ENCODE measurements at regions not wholly inside any gene's neighbourhood (a gene's known extent, or its start where the extent isn't known, plus 50 kb on each side); places are given as distances from the start of the nearest gene placed in this dataset.

- Mint-ChIP-seq H3K27me3 (ENCODE audit: unreplicated experiment) (no peaks in the 10 kb centered on the region), H3K4me3 (ENCODE audit: low read depth, unreplicated experiment) (no peak overlapping the region), H3K36me3 (ENCODE audit: insufficient read depth, unreplicated experiment) (no peaks in the 10 kb centered on the region), H3K4me1 (ENCODE audit: low read depth, unreplicated experiment) (no peaks in the 10 kb centered on the region), H3K27ac (ENCODE audit: unreplicated experiment) (no peak overlapping the region), H3K9me3 (ENCODE audit: low read depth, unreplicated experiment) (peaks cover 4% of the 10 kb centered on the region)
- intact Hi-C loops (cut with micrococcal nuclease; ENCODE audit: unreplicated experiment) = no loop called here
- no peak for DNase-seq
- CTCF ChIA-PET = interaction anchor here (0.9 kb wide), 1 partner anchor 1829 kb away, joined by 3 read pairs; no protein-coding TSS in a partner anchor
- TF ChIP-seq CTCF (IDR thresholded peaks at IDR 0.05; ENCODE audit: unreplicated experiment) = no peak
- BruUV-seq (replicated peaks) = no TSS peak
Measured at GRCh38 chr15:98276018-98276417, 315.5 kb downstream of the ARRDC4 start.

- intact Hi-C loops (cut with micrococcal nuclease; ENCODE audit: unreplicated experiment) = no loop called here
Measured at GRCh38 chr15:98277602-98278001, 317.1 kb downstream of the ARRDC4 start.

GRCh38 chr15:98280284-98280975 is 319.9 kb downstream of the ARRDC4 start:
- H3K27ac Mint-ChIP-seq (ENCODE audit: unreplicated experiment) = no peak overlapping the region
- no TSS peak for BruUV-seq (replicated peaks)
- peaks cover 4% of the 10 kb centered on the region for H3K9me3 Mint-ChIP-seq (ENCODE audit: low read depth, unreplicated experiment)
- no peaks in the 10 kb centered on the region for H3K36me3 Mint-ChIP-seq (ENCODE audit: insufficient read depth, unreplicated experiment)
- no peak for TF ChIP-seq CTCF (IDR thresholded peaks at IDR 0.05; ENCODE audit: unreplicated experiment)
- no peak for DNase-seq
- intact Hi-C loops (cut with micrococcal nuclease; ENCODE audit: unreplicated experiment) = no loop called here
- H3K4me3 Mint-ChIP-seq (ENCODE audit: low read depth, unreplicated experiment) = no peak overlapping the region
- H3K4me1 Mint-ChIP-seq (ENCODE audit: low read depth, unreplicated experiment) = no peaks in the 10 kb centered on the region
- CTCF ChIA-PET = no interaction called here
- H3K27me3 Mint-ChIP-seq (ENCODE audit: unreplicated experiment) = no peaks in the 10 kb centered on the region

More at GRCh38 chr15:98277602-98278001, 317.1 kb downstream of the ARRDC4 start:
- no peak overlapping the region for H3K4me3 Mint-ChIP-seq (ENCODE audit: low read depth, unreplicated experiment)
- DNase-seq = no peak
- H3K27ac Mint-ChIP-seq (ENCODE audit: unreplicated experiment) = no peak overlapping the region
- peaks cover 4% of the 10 kb centered on the region for H3K9me3 Mint-ChIP-seq (ENCODE audit: low read depth, unreplicated experiment)
- CTCF ChIA-PET = no interaction called here
- no peaks in the 10 kb centered on the region for H3K27me3 Mint-ChIP-seq (ENCODE audit: unreplicated experiment)
- no peaks in the 10 kb centered on the region for H3K36me3 Mint-ChIP-seq (ENCODE audit: insufficient read depth, unreplicated experiment)
- no peak for TF ChIP-seq CTCF (IDR thresholded peaks at IDR 0.05; ENCODE audit: unreplicated experiment)
- no peaks in the 10 kb centered on the region for H3K4me1 Mint-ChIP-seq (ENCODE audit: low read depth, unreplicated experiment)
- no TSS peak for BruUV-seq (replicated peaks)

GRCh38 chr15:98281130-98281529 is 320.6 kb downstream of the ARRDC4 start:
- Mint-ChIP-seq H3K27me3 (ENCODE audit: unreplicated experiment) (no peaks in the 10 kb centered on the region), H3K9me3 (ENCODE audit: low read depth, unreplicated experiment) (peaks cover 4% of the 10 kb centered on the region), H3K36me3 (ENCODE audit: insufficient read depth, unreplicated experiment) (no peaks in the 10 kb centered on the region), H3K4me3 (ENCODE audit: low read depth, unreplicated experiment) (no peak overlapping the region), H3K27ac (ENCODE audit: unreplicated experiment) (no peak overlapping the region), H3K4me1 (ENCODE audit: low read depth, unreplicated experiment) (no peaks in the 10 kb centered on the region)
- DNase-seq = no peak
- no peak for TF ChIP-seq CTCF (IDR thresholded peaks at IDR 0.05; ENCODE audit: unreplicated experiment)
- BruUV-seq (replicated peaks) = no TSS peak
- CTCF ChIA-PET = no interaction called here
- intact Hi-C loops (cut with micrococcal nuclease; ENCODE audit: unreplicated experiment) = no loop called here
